ENCODE measurements at regions not wholly inside any gene's neighbourhood (a gene's known extent, or its start where the extent isn't known, plus 50 kb on each side); places are given as distances from the start of the nearest gene placed in this dataset.
"Not testable (repeated sequence)": the region's sequence is repeated elsewhere in the genome, so short reads cannot be mapped to it uniquely, and the experiment has no call there.

DNA sequence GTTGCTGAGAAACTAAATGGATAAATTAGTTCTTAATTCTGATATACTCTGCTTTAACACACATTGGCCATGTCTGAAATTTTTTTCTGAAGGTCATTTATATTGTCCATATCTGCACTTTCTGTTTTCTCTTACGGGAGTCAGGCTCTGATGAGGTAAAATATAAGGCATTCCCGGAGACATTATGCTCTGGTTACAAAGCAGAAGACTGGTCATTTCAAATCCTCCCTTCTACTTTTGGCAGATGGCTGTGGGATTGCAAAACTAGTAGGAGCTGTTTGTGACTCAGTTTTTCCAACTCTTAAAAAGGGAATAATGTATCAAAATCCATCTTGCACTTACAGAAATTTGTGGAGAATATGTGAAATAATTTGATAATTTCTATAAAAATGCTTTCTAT lies 92.2 kb upstream of the CPHXL start:
- H3K9me3 ChIP-seq, result no peaks in the 10 kb centered on the region
- ATAC-seq (ENCODE audit: insufficient number of reproducible peaks, low FRiP score, low read depth) (no peak), DNase-seq (ENCODE audit: low spot score) (no peak)
- H3K4me3 ChIP-seq, result no peak overlapping the region
- H3K36me3 ChIP-seq, result no peaks in the 10 kb centered on the region
- TF ChIP-seq, protein P1, sequence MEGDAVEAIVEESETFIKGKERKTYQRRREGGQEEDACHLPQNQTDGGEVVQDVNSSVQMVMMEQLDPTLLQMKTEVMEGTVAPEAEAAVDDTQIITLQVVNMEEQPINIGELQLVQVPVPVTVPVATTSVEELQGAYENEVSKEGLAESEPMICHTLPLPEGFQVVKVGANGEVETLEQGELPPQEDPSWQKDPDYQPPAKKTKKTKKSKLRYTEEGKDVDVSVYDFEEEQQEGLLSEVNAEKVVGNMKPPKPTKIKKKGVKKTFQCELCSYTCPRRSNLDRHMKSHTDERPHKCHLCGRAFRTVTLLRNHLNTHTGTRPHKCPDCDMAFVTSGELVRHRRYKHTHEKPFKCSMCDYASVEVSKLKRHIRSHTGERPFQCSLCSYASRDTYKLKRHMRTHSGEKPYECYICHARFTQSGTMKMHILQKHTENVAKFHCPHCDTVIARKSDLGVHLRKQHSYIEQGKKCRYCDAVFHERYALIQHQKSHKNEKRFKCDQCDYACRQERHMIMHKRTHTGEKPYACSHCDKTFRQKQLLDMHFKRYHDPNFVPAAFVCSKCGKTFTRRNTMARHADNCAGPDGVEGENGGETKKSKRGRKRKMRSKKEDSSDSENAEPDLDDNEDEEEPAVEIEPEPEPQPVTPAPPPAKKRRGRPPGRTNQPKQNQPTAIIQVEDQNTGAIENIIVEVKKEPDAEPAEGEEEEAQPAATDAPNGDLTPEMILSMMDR (IDR thresholded peaks at IDR 0.05), result no peak
- H3K27ac ChIP-seq, result no peak overlapping the region
- no peaks in the 10 kb centered on the region for H3K27me3 ChIP-seq (replicated peaks; ENCODE audit: insufficient read depth)
- no peaks in the 10 kb centered on the region for H3K4me1 ChIP-seq (ENCODE audit: control insufficient read depth in 1 of 2, low read depth in 2 of 2)

DNA sequence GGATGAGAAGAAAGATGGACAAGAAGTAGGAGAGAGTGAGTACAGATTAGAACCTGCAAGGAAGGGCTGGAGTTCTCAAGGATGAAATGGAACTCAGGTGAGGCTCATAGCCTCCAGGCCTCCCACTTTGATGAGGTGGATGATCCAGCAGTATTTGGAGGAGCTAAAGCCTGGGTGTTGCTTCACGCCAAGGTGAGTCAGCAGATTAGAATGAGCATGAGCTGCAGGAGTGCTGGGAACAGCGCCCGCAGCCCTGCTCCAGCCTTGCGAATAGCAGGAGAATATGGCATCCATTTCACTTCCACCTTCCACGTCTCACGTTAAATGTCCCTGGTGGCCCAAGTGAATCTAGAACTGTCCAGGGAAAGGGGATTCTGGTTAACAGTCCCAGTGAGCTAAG lies 94.4 kb upstream of the CPHXL start:
- DNase-seq (ENCODE audit: low spot score), result no peak
- H3K27ac ChIP-seq, result no peak overlapping the region
- no peaks in the 10 kb centered on the region for H3K27me3 ChIP-seq (replicated peaks; ENCODE audit: insufficient read depth)
- no peak for ATAC-seq (ENCODE audit: insufficient number of reproducible peaks, low FRiP score, low read depth)
- no peaks in the 10 kb centered on the region for H3K36me3 ChIP-seq
- H3K4me3 ChIP-seq, result no peak overlapping the region
- H3K4me1 ChIP-seq (ENCODE audit: control insufficient read depth in 1 of 2, low read depth in 2 of 2), result no peaks in the 10 kb centered on the region
- TF ChIP-seq, protein P1 (IDR thresholded peaks at IDR 0.05), result no peak
- H3K9me3 ChIP-seq, result no peaks in the 10 kb centered on the region

DNA sequence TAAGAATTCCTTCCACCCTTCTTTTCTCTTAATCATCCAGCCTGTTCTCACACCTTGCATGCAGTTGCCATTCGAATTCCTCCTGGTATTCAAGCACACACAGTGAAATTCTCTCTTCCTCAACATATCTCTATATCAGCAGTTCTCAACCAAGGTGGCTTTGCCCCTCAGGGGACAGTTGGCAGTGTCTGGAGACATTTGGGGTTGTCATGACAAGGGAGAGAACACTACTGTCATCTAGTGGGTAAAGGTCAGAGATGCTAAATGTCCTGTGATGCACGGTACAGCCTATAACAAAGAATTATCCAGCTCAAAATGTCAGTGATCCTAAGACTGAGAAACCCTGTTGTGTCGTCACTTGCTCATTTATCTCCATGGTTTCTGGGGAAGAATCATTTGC lies 94.8 kb upstream of the CPHXL start:
- H3K36me3 ChIP-seq, result no peaks in the 10 kb centered on the region
- ATAC-seq (ENCODE audit: insufficient number of reproducible peaks, low FRiP score, low read depth), result no peak
- no peak overlapping the region for H3K27ac ChIP-seq
- H3K9me3 ChIP-seq, result no peaks in the 10 kb centered on the region
- TF ChIP-seq, protein P1 (IDR thresholded peaks at IDR 0.05), result no peak
- no peak for DNase-seq (ENCODE audit: low spot score)
- no peaks in the 10 kb centered on the region for H3K27me3 ChIP-seq (replicated peaks; ENCODE audit: insufficient read depth)
- H3K4me1 ChIP-seq (ENCODE audit: control insufficient read depth in 1 of 2, low read depth in 2 of 2), result no peaks in the 10 kb centered on the region
- H3K4me3 ChIP-seq, result no peak overlapping the region

DNA sequence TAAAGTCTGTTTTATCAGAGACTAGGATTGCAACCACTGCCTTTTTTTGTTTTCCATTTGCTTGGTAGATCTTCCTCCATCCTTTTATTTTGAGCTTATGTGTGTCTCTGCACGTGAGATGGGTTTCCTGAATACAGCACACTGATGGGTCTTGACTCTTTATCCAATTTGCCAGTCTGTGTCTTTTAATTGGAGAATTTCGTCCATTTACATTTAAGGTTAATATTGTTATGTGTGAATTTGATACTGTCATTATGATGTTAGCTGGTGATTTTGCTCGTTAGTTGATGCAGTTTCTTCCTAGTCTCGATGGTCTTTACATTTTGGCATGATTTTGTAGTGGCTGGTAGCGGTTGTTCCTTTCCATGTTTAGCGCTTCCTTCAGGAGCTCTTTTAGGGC lies 99.5 kb upstream of the CPHXL start:
- H3K36me3 ChIP-seq; H3K4me3 ChIP-seq; H3K9me3 ChIP-seq; DNase-seq (ENCODE audit: low spot score); ATAC-seq (ENCODE audit: insufficient number of reproducible peaks, low FRiP score, low read depth); H3K4me1 ChIP-seq (ENCODE audit: control insufficient read depth in 1 of 2, low read depth in 2 of 2); H3K27me3 ChIP-seq (replicated peaks; ENCODE audit: insufficient read depth); H3K27ac ChIP-seq: not testable (repeated sequence)

DNA sequence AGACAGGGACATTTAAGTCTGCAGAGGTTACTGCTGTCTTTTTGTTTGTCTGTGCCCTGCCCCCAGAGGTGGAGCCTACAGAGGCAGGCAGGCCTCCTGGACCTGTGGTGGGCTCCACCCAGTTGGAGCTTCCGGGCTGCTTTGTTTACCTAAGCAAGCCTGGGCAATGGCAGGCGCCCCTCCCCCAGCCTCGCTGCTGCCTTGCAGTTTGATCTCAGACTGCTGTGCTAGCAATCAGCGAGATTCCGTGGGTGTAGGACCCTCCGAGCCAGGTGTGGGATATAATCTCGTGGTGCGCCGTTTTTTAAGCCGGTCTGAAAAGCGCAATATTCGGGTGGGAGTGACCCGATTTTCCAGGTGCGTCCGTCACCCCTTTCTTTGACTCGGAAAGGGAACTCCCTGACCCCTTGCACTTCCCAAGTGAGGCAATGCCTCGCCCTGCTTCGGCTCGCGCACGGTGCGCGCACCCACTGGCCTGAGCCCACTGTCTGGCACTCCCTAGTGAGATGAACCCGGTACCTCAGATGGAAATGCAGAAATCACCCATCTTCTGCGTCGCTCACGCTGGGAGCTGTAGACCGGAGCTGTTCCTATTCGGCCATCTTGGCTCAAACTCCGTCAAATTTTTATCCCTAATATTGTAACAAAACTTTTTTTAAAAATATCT lies 101.2 kb upstream of the CPHXL start:
- H3K27ac ChIP-seq; H3K27me3 ChIP-seq (replicated peaks; ENCODE audit: insufficient read depth); H3K36me3 ChIP-seq; H3K4me3 ChIP-seq; ATAC-seq (ENCODE audit: insufficient number of reproducible peaks, low FRiP score, low read depth); H3K9me3 ChIP-seq; H3K4me1 ChIP-seq (ENCODE audit: control insufficient read depth in 1 of 2, low read depth in 2 of 2); DNase-seq (ENCODE audit: low spot score): not testable (repeated sequence)

DNA sequence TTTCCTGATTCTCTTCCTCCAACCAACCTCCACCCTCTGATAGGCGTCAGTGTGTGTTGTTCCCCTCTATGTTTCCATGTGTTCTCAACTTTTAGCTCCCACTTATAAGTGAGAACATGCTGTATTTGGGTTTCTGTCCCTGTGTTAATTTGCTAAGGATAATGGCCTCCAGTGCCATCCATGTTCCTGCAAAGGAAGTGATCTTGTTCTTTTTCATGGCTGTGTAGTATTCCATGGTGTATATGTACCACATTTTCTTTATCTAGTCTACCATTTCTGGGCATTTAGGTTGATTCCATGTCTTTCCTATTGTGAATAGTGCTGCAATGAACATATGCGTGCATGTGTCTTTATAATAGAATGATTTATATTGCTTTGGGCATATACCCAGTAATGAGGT lies 107.1 kb upstream of the CPHXL start:
- H3K4me3 ChIP-seq; H3K4me1 ChIP-seq (ENCODE audit: control insufficient read depth in 1 of 2, low read depth in 2 of 2); ATAC-seq (ENCODE audit: insufficient number of reproducible peaks, low FRiP score, low read depth); H3K27me3 ChIP-seq (replicated peaks; ENCODE audit: insufficient read depth); DNase-seq (ENCODE audit: low spot score); H3K27ac ChIP-seq; H3K36me3 ChIP-seq; H3K9me3 ChIP-seq: not testable (repeated sequence)
